Activated CD4-positive, alpha-beta memory T cell treated with anti-CD3 and anti-CD28 coated beads, Interleukin-2, amount 10 ng/mL, durations not matched to agents 7 days and 5 days (primary cell): ENCODE measurements at regions not wholly inside any gene's neighbourhood (a gene's known extent, or its start where the extent isn't known, plus 50 kb on each side); places are given as distances from the start of the nearest gene placed in this dataset.

ENCODE experiments used
- CTCF ChIA-PET: fragments of 350-600 bp; sonication (Branson Sonifier 250); formaldehyde crosslinking; loops from one replicate; lab custom pipeline; 2021; ENCODE audit warnings: antibody characterized with exemption, inconsistent platforms; lab: Charles Lee
- POLR2A ChIA-PET: fragments of 350-600 bp; sonication (Branson Sonifier 250); formaldehyde crosslinking; loops from one replicate; lab custom pipeline; 2021; ENCODE audit warnings: antibody characterized with exemption; lab: Charles Lee
- DNase-seq: peaks from one replicate; pipeline ENCODE4 v3.0.0-alpha.2; 2020
- H3K27ac Mint-ChIP-seq: one replicate; pipeline ENCODE4 v1.8.0; 2021; ENCODE audit warnings: mild to moderate bottlenecking, mixed read lengths
- H3K27me3 Mint-ChIP-seq: one replicate; pipeline ENCODE4 v1.8.0; 2021; ENCODE audit warnings: mixed read lengths
- H3K36me3 Mint-ChIP-seq: one replicate; pipeline ENCODE4 v1.8.0; 2021; ENCODE audit warnings: low read depth, mixed read lengths
- H3K4me1 Mint-ChIP-seq: one replicate; pipeline ENCODE4 v1.8.0; 2021; ENCODE audit warnings: mixed read lengths
- H3K4me3 Mint-ChIP-seq: one replicate; pipeline ENCODE4 v1.8.0; 2021; ENCODE audit warnings: mild to moderate bottlenecking, mixed read lengths
- H3K9me3 Mint-ChIP-seq: one replicate; pipeline ENCODE4 v1.8.0; 2021; ENCODE audit warnings: mixed read lengths

GRCh38 chr15:62579842-62580241 is 414.8 kb upstream of the C2CD4B start:
- Mint-ChIP-seq H3K4me1 (no peaks in the 10 kb centered on the region), H3K9me3 (no peaks in the 10 kb centered on the region), H3K4me3 (no peak overlapping the region), H3K36me3 (no peaks in the 10 kb centered on the region), H3K27ac (no peak overlapping the region), H3K27me3 (peaks cover 6% of the 10 kb centered on the region)
- CTCF ChIA-PET: no interaction called here
- no peak for DNase-seq
- POLR2A ChIA-PET: no interaction called here

GRCh38 chr15:62582580-62582979 is 417.5 kb upstream of the C2CD4B start:
- no peaks in the 10 kb centered on the region for H3K4me1 Mint-ChIP-seq
- peaks cover 11% of the 10 kb centered on the region for H3K27me3 Mint-ChIP-seq
- H3K4me3 Mint-ChIP-seq: no peak overlapping the region
- no peaks in the 10 kb centered on the region for H3K9me3 Mint-ChIP-seq
- no peak for DNase-seq
- ChIA-PET CTCF (interaction anchor here (0.7 kb wide), 1 partner anchor 571 kb away, joined by 4 read pairs; no protein-coding TSS in a partner anchor), POLR2A (no interaction called here)
- no peaks in the 10 kb centered on the region for H3K36me3 Mint-ChIP-seq
- no peak overlapping the region for H3K27ac Mint-ChIP-seq

- H3K27ac Mint-ChIP-seq: no peak overlapping the region
- H3K36me3 Mint-ChIP-seq: no peaks in the 10 kb centered on the region
- no peak for DNase-seq
- ChIA-PET POLR2A (no interaction called here), CTCF (no interaction called here)
- H3K9me3 Mint-ChIP-seq: no peaks in the 10 kb centered on the region
- no peak overlapping the region for H3K4me3 Mint-ChIP-seq
- H3K4me1 Mint-ChIP-seq: no peaks in the 10 kb centered on the region
- H3K27me3 Mint-ChIP-seq: peaks cover 11% of the 10 kb centered on the region
These were observed 419.5 kb upstream of the C2CD4B start for GRCh38 chr15:62584301-62585235.

GRCh38 chr15:62588938-62589670 is 424.0 kb upstream of the C2CD4B start:
- H3K36me3 Mint-ChIP-seq: no peaks in the 10 kb centered on the region
- H3K4me1 Mint-ChIP-seq: no peaks in the 10 kb centered on the region
- H3K4me3 Mint-ChIP-seq: no peak overlapping the region
- peaks cover 12% of the 10 kb centered on the region for H3K27me3 Mint-ChIP-seq
- CTCF ChIA-PET: no interaction called here
- POLR2A ChIA-PET: no interaction called here
- H3K9me3 Mint-ChIP-seq: no peaks in the 10 kb centered on the region
- no peak for DNase-seq
- H3K27ac Mint-ChIP-seq: no peak overlapping the region

GRCh38 chr15:62591842-62592838 is 427.1 kb upstream of the C2CD4B start:
- ChIA-PET CTCF (no interaction called here), POLR2A (no interaction called here)
- no peak overlapping the region for H3K27ac Mint-ChIP-seq
- peaks cover 16% of the 10 kb centered on the region for H3K27me3 Mint-ChIP-seq
- H3K4me3 Mint-ChIP-seq: no peak overlapping the region
- no peaks in the 10 kb centered on the region for H3K36me3 Mint-ChIP-seq
- DNase-seq: no peak
- no peaks in the 10 kb centered on the region for H3K9me3 Mint-ChIP-seq
- no peaks in the 10 kb centered on the region for H3K4me1 Mint-ChIP-seq

- ChIA-PET POLR2A (no interaction called here), CTCF (no interaction called here)
- H3K9me3 Mint-ChIP-seq: no peaks in the 10 kb centered on the region
- H3K27ac Mint-ChIP-seq: no peak overlapping the region
- peaks cover 17% of the 10 kb centered on the region for H3K27me3 Mint-ChIP-seq
- DNase-seq: no peak
- no peaks in the 10 kb centered on the region for H3K4me1 Mint-ChIP-seq
- no peaks in the 10 kb centered on the region for H3K36me3 Mint-ChIP-seq
- H3K4me3 Mint-ChIP-seq: no peak overlapping the region
These were observed 427.8 kb upstream of the C2CD4B start for GRCh38 chr15:62592920-62593319.

- Mint-ChIP-seq H3K4me3 (no peak overlapping the region), H3K4me1 (no peaks in the 10 kb centered on the region), H3K27me3 (peaks cover 17% of the 10 kb centered on the region), H3K27ac (no peak overlapping the region), H3K36me3 (no peaks in the 10 kb centered on the region), H3K9me3 (no peaks in the 10 kb centered on the region)
- no peak for DNase-seq
- CTCF ChIA-PET: no interaction called here
- POLR2A ChIA-PET: no interaction called here
These were observed 428.8 kb upstream of the C2CD4B start for GRCh38 chr15:62593681-62594399.

GRCh38 chr15:62598217-62598616 is 433.1 kb upstream of the C2CD4B start:
- Mint-ChIP-seq H3K27ac (no peak overlapping the region), H3K27me3 (peaks cover 21% of the 10 kb centered on the region), H3K36me3 (no peaks in the 10 kb centered on the region), H3K4me1 (no peaks in the 10 kb centered on the region), H3K4me3 (no peak overlapping the region), H3K9me3 (no peaks in the 10 kb centered on the region)
- CTCF ChIA-PET: no interaction called here
- POLR2A ChIA-PET: no interaction called here
- DNase-seq: no peak

GRCh38 chr15:62599791-62600777 is 435.0 kb upstream of the C2CD4B start:
- Mint-ChIP-seq H3K9me3 (no peaks in the 10 kb centered on the region), H3K4me3 (no peak overlapping the region), H3K4me1 (no peaks in the 10 kb centered on the region), H3K27ac (no peak overlapping the region), H3K36me3 (no peaks in the 10 kb centered on the region), H3K27me3 (peaks cover 18% of the 10 kb centered on the region)
- DNase-seq: no peak
- ChIA-PET POLR2A (no interaction called here), CTCF (no interaction called here)

GRCh38 chr15:62601777-62602545 is 436.9 kb upstream of the C2CD4B start:
- no peak for DNase-seq
- no peak overlapping the region for H3K27ac Mint-ChIP-seq
- H3K4me1 Mint-ChIP-seq: no peaks in the 10 kb centered on the region
- no peaks in the 10 kb centered on the region for H3K9me3 Mint-ChIP-seq
- POLR2A ChIA-PET: no interaction called here
- no peaks in the 10 kb centered on the region for H3K36me3 Mint-ChIP-seq
- peaks cover 17% of the 10 kb centered on the region for H3K27me3 Mint-ChIP-seq
- H3K4me3 Mint-ChIP-seq: no peak overlapping the region
- CTCF ChIA-PET: no interaction called here

GRCh38 chr15:62603742-62604141 is 438.7 kb upstream of the C2CD4B start:
- ChIA-PET CTCF (no interaction called here), POLR2A (no interaction called here)
- no peak overlapping the region for H3K27ac Mint-ChIP-seq
- no peak overlapping the region for H3K4me3 Mint-ChIP-seq
- peaks cover 19% of the 10 kb centered on the region for H3K27me3 Mint-ChIP-seq
- no peaks in the 10 kb centered on the region for H3K9me3 Mint-ChIP-seq
- no peaks in the 10 kb centered on the region for H3K4me1 Mint-ChIP-seq
- no peaks in the 10 kb centered on the region for H3K36me3 Mint-ChIP-seq
- no peak for DNase-seq
